ENCODE measurements at regions not wholly inside any gene's neighbourhood (a gene's known extent, or its start where the extent isn't known, plus 50 kb on each side); places are given as distances from the start of the nearest gene placed in this dataset.

GRCh38 chr22:46077669-46078099 lies 72.6 kb upstream of the PPARA start:
- DNase-seq (ENCODE audit: low spot score) (no peak), FAIRE-seq (no peak)

GRCh38 chr22:46078241-46079092 lies 71.9 kb upstream of the PPARA start:
- FAIRE-seq (no peak), DNase-seq (ENCODE audit: low spot score) (no peak)

- DNase-seq (ENCODE audit: low spot score), result no peak
- no peak for FAIRE-seq
Observed at GRCh38 chr22:46079093-46079860, 71.0 kb upstream of the PPARA start.

- DNase-seq (ENCODE audit: low spot score) (peak; percentile 66), FAIRE-seq (no peak)
Observed at GRCh38 chr22:46079861-46080821, 70.2 kb upstream of the PPARA start.

GRCh38 chr22:46081036-46081830 lies 69.1 kb upstream of the PPARA start:
- FAIRE-seq, result peak; percentile 56
- DNase-seq (ENCODE audit: low spot score), result no peak

GRCh38 chr22:46081831-46082210 lies 68.5 kb upstream of the PPARA start:
- no peak for DNase-seq (ENCODE audit: low spot score)
- no peak for FAIRE-seq

GRCh38 chr22:46082633-46083032 lies 67.7 kb upstream of the PPARA start:
- FAIRE-seq, result no peak
- no peak for DNase-seq (ENCODE audit: low spot score)

GRCh38 chr22:46083383-46084350 lies 66.7 kb upstream of the PPARA start:
- FAIRE-seq, result no peak

GRCh38 chr22:46084376-46084775 lies 66.0 kb upstream of the PPARA start:
- no peak for DNase-seq (ENCODE audit: low spot score)
- peak; percentile 92 for FAIRE-seq

More at GRCh38 chr22:46083383-46084350, 66.7 kb upstream of the PPARA start:
- no peak for DNase-seq (ENCODE audit: low spot score)

GRCh38 chr22:46084943-46085827 lies 65.1 kb upstream of the PPARA start:
- DNase-seq (ENCODE audit: low spot score) (no peak), FAIRE-seq (peak; percentile 73)

- DNase-seq (ENCODE audit: low spot score), result peak; percentile 91
- no peak for FAIRE-seq
Observed at GRCh38 chr22:46085828-46086576, 64.3 kb upstream of the PPARA start.

GRCh38 chr22:46086577-46087335 lies 63.6 kb upstream of the PPARA start:
- DNase-seq (ENCODE audit: low spot score) (no peak), FAIRE-seq (peak; percentile 13)

- peak; percentile 58 for FAIRE-seq
- DNase-seq (ENCODE audit: low spot score), result no peak
Observed at GRCh38 chr22:46087336-46087690, 63.0 kb upstream of the PPARA start.

GRCh38 chr22:46087816-46088277 lies 62.5 kb upstream of the PPARA start:
- peak; percentile 62 for DNase-seq (ENCODE audit: low spot score)
- no peak for FAIRE-seq

- DNase-seq (ENCODE audit: low spot score) (no peak), FAIRE-seq (no peak)
Observed at GRCh38 chr22:46088541-46089311, 61.6 kb upstream of the PPARA start.

- no peak for FAIRE-seq
Observed at GRCh38 chr22:46089426-46090035, 60.8 kb upstream of the PPARA start.

More at GRCh38 chr22:46089426-46090035, 60.8 kb upstream of the PPARA start:
- no peak for DNase-seq (ENCODE audit: low spot score)
